GM12878 (cell line): ENCODE measurements at regions not wholly inside any gene's neighbourhood (a gene's known extent, or its start where the extent isn't known, plus 50 kb on each side); places are given as distances from the start of the nearest gene placed in this dataset.

Source experiments
- ATAC-seq: fragments of 200-7000 bp; cut with Tn5 transposase; 3 replicates; pipeline ENCODE4 v1.9.1; 2020; ENCODE audit warnings: mild to moderate bottlenecking, moderate library complexity
- BruUV-seq: library from RNA; stranded (reverse); fragments of 400-500 nt; replicated peaks from 2 replicates; lab custom pipeline; 2021; lab: Mats Ljungman, UMichigan
- CTCF ChIA-PET: fragments of 300-600 bp; sonication (Branson Sonifier 250); formaldehyde crosslinking; extraction: SDS; loops from one replicate; lab custom pipeline; 2021; ENCODE audit warnings: inconsistent platforms; lab: Yijun Ruan, JAX
- POLR2A ChIA-PET: fragments of 350-600 bp; formaldehyde crosslinking; extraction: SDS; loops from one replicate; lab custom pipeline; 2021; ENCODE audit warnings: inconsistent platforms; lab: Charles Lee
- RAD21 ChIA-PET: fragments of 300-600 bp; sonication (Branson Sonifier 250); formaldehyde crosslinking; loops from one replicate; lab custom pipeline; 2023; ENCODE audit warnings: antibody characterized with exemption; ENCODE audit not compliant: unreplicated experiment; lab: Charles Lee
- SMC1A ChIA-PET: fragments of 300-600 bp; sonication (Branson Sonifier 250); formaldehyde crosslinking; loops from one replicate; lab custom pipeline; 2023; ENCODE audit not compliant: unreplicated experiment, uncharacterized antibody; lab: Charles Lee
- DNase-seq: peaks from one replicate; pipeline ENCODE4 v3.0.0-alpha.2; 2011; ENCODE audit warnings: low read depth, low spot score
- FAIRE-seq: peaks from 3 replicates; lab custom pipeline; 2011; peaks lifted over from hg19 to GRCh38; lab: Jason Lieb, UNC
- H2AFZ ChIP-seq: 2 replicates; pipeline ENCODE4 v1.6.0; 2011; ENCODE audit warnings: low read depth, low read length, control low read depth; ENCODE audit not compliant: control insufficient read depth
- H3K27ac ChIP-seq: 2 replicates; pipeline ENCODE4 v1.5.1; 2011; ENCODE audit warnings: control low read depth; ENCODE audit not compliant: control insufficient read depth, insufficient read depth
- H3K27me3 ChIP-seq, 2 experiments: replicated peaks in 1 of 2; 2 replicates each; pipeline versions ENCODE4 v1.6.0 to v1.6.1; 2011; ENCODE audit warnings: low read length in 1 of 2; ENCODE audit not compliant: control insufficient read depth in 2 of 2, insufficient read depth in 2 of 2
- H3K36me3 ChIP-seq, 2 experiments: 2 replicates each; pipeline ENCODE4 v1.5.1; 2011; ENCODE audit warnings: low read length in 1 of 2; ENCODE audit not compliant: control insufficient read depth in 2 of 2, insufficient read depth in 2 of 2
- H3K4me1 ChIP-seq: 2 replicates; pipeline ENCODE4 v1.6.1; 2011; ENCODE audit warnings: mild to moderate bottlenecking, low read length, moderate library complexity, mixed read lengths; ENCODE audit not compliant: control insufficient read depth, insufficient read depth
- H3K4me2 ChIP-seq: 2 replicates; pipeline ENCODE4 v1.6.0; 2011; ENCODE audit warnings: control low read depth; ENCODE audit not compliant: control insufficient read depth, insufficient read depth
- H3K4me3 ChIP-seq: fragments of 200-600 bp; sonication (generic); 2 replicates; pipeline ENCODE4 v1.5.1; 2016
- H3K79me2 ChIP-seq: 2 replicates; pipeline ENCODE4 v1.6.0; 2011; ENCODE audit warnings: low read length; ENCODE audit not compliant: control insufficient read depth, insufficient read depth
- H3K9ac ChIP-seq: 2 replicates; pipeline ENCODE4 v1.8.0; 2011; ENCODE audit warnings: low read length, control low read depth, mixed read lengths; ENCODE audit not compliant: control insufficient read depth, insufficient read depth
- H3K9me3 ChIP-seq: replicated peaks from 3 replicates; pipeline ENCODE4 v1.5.1; 2011; ENCODE audit warnings: mild to moderate bottlenecking, low read length; ENCODE audit not compliant: control insufficient read depth, insufficient read depth
- H4K20me1 ChIP-seq: 2 replicates; pipeline ENCODE4 v1.6.0; 2011; ENCODE audit not compliant: control insufficient read depth, insufficient read depth
- ATF7 ChIP-seq: fragments of 450-650 bp; IDR thresholded peaks from 2 replicates; pipeline ENCODE4 v1.6.1; 2016; ENCODE audit warnings: low read depth, mild to moderate bottlenecking
- BMI1 ChIP-seq: fragments of 450-650 bp; IDR thresholded peaks from 2 replicates; pipeline ENCODE4 v1.6.1; 2016; ENCODE audit warnings: mild to moderate bottlenecking, moderate library complexity, borderline replicate concordance
- CEBPB ChIP-seq, 2 experiments: fragments of 150-350 bp in 1 of 2; IDR thresholded peaks; 2 replicates each; pipeline ENCODE4 v1.6.1; 2012 to 2014; ENCODE audit warnings: low read depth in 2 of 2, low read length in 2 of 2, borderline replicate concordance in 1 of 2, inconsistent platforms in 1 of 2
- EP300 ChIP-seq, 2 experiments: fragments of 150-350 bp in 1 of 2; IDR thresholded peaks; 2 replicates each; pipeline ENCODE4 v1.6.1; 2011 to 2012; ENCODE audit warnings: low read depth in 2 of 2, low read length in 2 of 2, borderline replicate concordance in 1 of 2, improper control_type of control experiment in 1 of 2, inconsistent platforms in 1 of 2; ENCODE audit not compliant: control insufficient read depth in 1 of 2
- GATAD2B ChIP-seq: fragments of 450-650 bp; conservative IDR thresholded peaks from 2 replicates; pipeline ENCODE4 v1.6.1; 2017; ENCODE audit warnings: low read depth, mild to moderate bottlenecking, moderate library complexity
- HDGF ChIP-seq: fragments of 450-650 bp; IDR thresholded peaks from 2 replicates; pipeline ENCODE4 v1.6.1; 2016; ENCODE audit warnings: antibody characterized with exemption
- IKZF2 ChIP-seq, 2 experiments: fragments of 450-650 bp; IDR thresholded peaks; 2 replicates each; pipeline ENCODE4 v1.6.1; 2017; ENCODE audit warnings: mild to moderate bottlenecking in 2 of 2, moderate library complexity in 2 of 2
- POLR2AphosphoS2 ChIP-seq: IDR thresholded peaks from 2 replicates; pipeline ENCODE4 v1.6.1; 2011; ENCODE audit warnings: low read depth, mild to moderate bottlenecking, low read length, improper control_type of control experiment, moderate library complexity
- POLR2AphosphoS5 ChIP-seq: IDR thresholded peaks from 2 replicates; pipeline ENCODE4 v1.6.1; 2011; ENCODE audit warnings: mild to moderate bottlenecking, low read length, inconsistent platforms
- RAD51 ChIP-seq: fragments of 450-650 bp; IDR thresholded peaks from 2 replicates; pipeline ENCODE4 v1.6.1; 2016; ENCODE audit warnings: moderate library complexity, mild to moderate bottlenecking, inconsistent platforms
- RB1 ChIP-seq: fragments of 450-650 bp; formaldehyde crosslinking; IDR thresholded peaks from 2 replicates; pipeline ENCODE4 v1.6.1; 2017; ENCODE audit warnings: mild to moderate bottlenecking, borderline replicate concordance
- RCOR1 ChIP-seq: conservative IDR thresholded peaks from 2 replicates; pipeline ENCODE4 v1.6.1; 2012; ENCODE audit warnings: low read depth, low read length, improper control_type of control experiment
- SMAD1 ChIP-seq: fragments of 450-650 bp; IDR thresholded peaks from 2 replicates; pipeline ENCODE4 v1.6.1; 2018; ENCODE audit warnings: mild to moderate bottlenecking, low read depth; ENCODE audit not compliant: partially characterized antibody
- STAT1 ChIP-seq: fragments of 450-650 bp; conservative IDR thresholded peaks from 2 replicates; pipeline ENCODE4 v1.6.1; 2014; ENCODE audit warnings: antibody characterized with exemption, mild to moderate bottlenecking
- ZBTB4 ChIP-seq: fragments of 450-650 bp; formaldehyde crosslinking; IDR thresholded peaks from 2 replicates; pipeline ENCODE4 v1.4.0; 2022; ENCODE audit warnings: mild to moderate bottlenecking, moderate library complexity
- WGBS: methylation state at CpG from one replicate; pipeline ENCODE4 v1.1.6; 2016; ENCODE audit warnings: low lambda C conversion rate; ENCODE audit not compliant: insufficient replicate concordance, insufficient coverage; ENCODE audit errors: missing lambda C conversion rate; 5-methylcytosine and 5-hydroxymethylcytosine counted together
- in situ Hi-C: fragments of 300-500 bp; cut with MboI; formaldehyde crosslinking; loops from 9 replicates; pipeline ENCODE4 v1.14.3; 2018; ENCODE audit warnings: mixed read lengths
- intact Hi-C: fragments of 100-400 bp; cut with micrococcal nuclease; formaldehyde crosslinking; loops from one replicate; pipeline ENCODE4 v1.14.2; 2022; ENCODE audit not compliant: unreplicated experiment

DNA sequence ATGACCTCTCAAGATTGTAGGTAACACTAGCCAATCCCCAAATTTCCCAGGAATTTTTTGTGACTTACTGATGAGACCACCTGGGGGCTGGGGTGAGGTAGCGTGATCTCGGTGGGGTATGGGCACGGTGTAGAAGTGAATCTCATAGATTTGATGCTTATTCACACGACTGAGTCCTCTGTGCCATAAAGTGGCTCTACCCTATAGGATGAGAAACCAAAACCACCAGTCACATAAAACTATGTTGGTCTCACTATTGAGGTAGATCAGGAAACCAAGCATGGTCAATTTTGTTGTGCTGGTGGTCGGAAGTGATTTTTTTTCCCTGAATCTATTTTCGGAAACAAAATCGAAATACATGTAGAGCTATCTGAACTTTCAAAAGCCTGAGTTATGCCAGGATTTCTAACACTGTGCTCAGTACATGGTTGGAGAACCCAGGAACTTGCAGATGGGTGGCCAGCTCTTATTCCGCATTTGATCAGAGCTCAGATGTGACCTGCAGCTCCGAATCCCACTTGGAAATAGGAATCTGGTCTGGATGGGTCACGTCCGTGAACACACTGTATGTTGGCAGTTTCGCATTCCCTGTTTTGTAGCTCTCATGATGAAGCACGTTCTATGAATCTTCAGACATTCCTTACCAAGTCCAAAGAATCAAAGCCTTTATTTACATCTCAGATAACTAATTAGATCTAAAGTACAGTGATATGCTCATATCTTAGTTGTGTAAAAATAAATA lies 261.5 kb downstream of the KLF6 start (continued):
- TF ChIP-seq ZBTB4 (no peak), SMAD1 (no peak), EP300 (IDR thresholded peaks at IDR 0.05; ENCODE audit: borderline replicate concordance in 1 of 2, control insufficient read depth in 1 of 2, low read depth in 2 of 2, low read length in 2 of 2) (no peak), POLR2AphosphoS5 (no peak), BMI1 (no peak)

- Histone ChIP-seq H3K4me1 (no peaks in the 10 kb centered on the region), H3K27ac (no peak overlapping the region), H4K20me1 (no peaks in the 10 kb centered on the region), H3K9ac (no peak overlapping the region), H3K4me2 (no peak overlapping the region), H2AFZ (no peak overlapping the region), H3K79me2 (no peaks in the 10 kb centered on the region), H3K27me3 (no peaks in the 10 kb centered on the region), H3K36me3 (no peaks in the 10 kb centered on the region), H3K4me3 (no peak overlapping the region), H3K9me3 (no peaks in the 10 kb centered on the region; the same call in 2 of the 3 replicates)
- WGBS, result 78% methylated on average over 15 of the region's 15 CpGs
- FAIRE-seq, result no peak
- ChIA-PET RAD21 (no interaction called here), CTCF (no interaction called here), SMC1A (no interaction called here), POLR2A (no interaction called here)
- no TSS peak for BruUV-seq
- DNase-seq, result no peak
- TF ChIP-seq IKZF2 (IDR thresholded peaks at IDR 0.05) (no peak), CEBPB (IDR thresholded peaks at IDR 0.05; ENCODE audit: borderline replicate concordance in 1 of 2, low read depth in 2 of 2, low read length in 2 of 2) (no peak), RB1 (no peak), GATAD2B (no peak), RAD51 (no peak), HDGF (no peak), POLR2AphosphoS2 (no peak), ATF7 (no peak), STAT1 (no peak), RCOR1 (no peak)
- in situ Hi-C loops (no loop called here), intact Hi-C loops (no loop called here)
- no peak for ATAC-seq
Observed at GRCh38 chr10:3516923-3517255, 268.1 kb downstream of the KLF6 start.
